Right lobe of liver (tissue), 4 donors: ENCODE measurements at regions not wholly inside any gene's neighbourhood (a gene's known extent, or its start where the extent isn't known, plus 50 kb on each side); places are given as distances from the start of the nearest gene placed in this dataset.

ENCODE experiments used
- CTCF ChIP-seq, 4 donors: fragments of 200-600 bp in 3 of 4; fragments of 450-650 bp in 1 of 4; IDR thresholded peaks; one replicate each; pipeline versions ENCODE4 v1.5.1 to v1.8.0; 2016 to 2022; ENCODE audit warnings: antibody characterized with exemption in 4 of 4, mild to moderate bottlenecking in 2 of 4
- POLR2A ChIP-seq: fragments of 450-650 bp; IDR thresholded peaks from one replicate; pipeline ENCODE4 v1.6.1; 2017; ENCODE audit warnings: antibody characterized with exemption, mild to moderate bottlenecking
- donor health status: DM: no; HTN: no; CAD: no.
- donor health status: DM: no; HTN: no; CAD: no.
- donor health status: DM: no; HTN: yes; CAD: no.

- TF ChIP-seq CTCF (IDR thresholded peaks at IDR 0.05) (no peak), POLR2A (no peak)
Measured at GRCh38 chr6:119603501-119603900, 253.9 kb upstream of the MAN1A1 start.
